NB4 (cell line): ENCODE measurements at regions not wholly inside any gene's neighbourhood (a gene's known extent, or its start where the extent isn't known, plus 50 kb on each side); places are given as distances from the start of the nearest gene placed in this dataset.

ENCODE experiments used
- CTCF ChIP-seq: IDR thresholded peaks from one replicate; pipeline ENCODE4 v1.5.1; 2012; ENCODE audit warnings: low read depth, low read length
- MYC ChIP-seq: IDR thresholded peaks from 2 replicates; pipeline ENCODE4 v1.6.1; 2011; ENCODE audit warnings: low read depth, low read length
- POLR2A ChIP-seq: IDR thresholded peaks from 2 replicates; pipeline ENCODE4 v1.6.1; 2011; ENCODE audit warnings: mild to moderate bottlenecking; ENCODE audit not compliant: insufficient read length; ENCODE audit errors: extremely low read depth

- no peak for TF ChIP-seq CTCF
- no peak for TF ChIP-seq POLR2A
- TF ChIP-seq MYC = no peak
Measured at GRCh38 chr2:182481676-182482075, 54.8 kb upstream of the PDE1A start.
